Esophagus squamous epithelium (tissue), 4 donors: ENCODE measurements at regions not wholly inside any gene's neighbourhood (a gene's known extent, or its start where the extent isn't known, plus 50 kb on each side); places are given as distances from the start of the nearest gene placed in this dataset.

ENCODE experiments used
- POLR2A ChIP-seq, 4 donors: fragments of 450-650 bp; IDR thresholded peaks; one replicate each; pipeline ENCODE4 v1.6.1; 2017; ENCODE audit warnings: antibody characterized with exemption in 4 of 4, mild to moderate bottlenecking in 4 of 4, moderate library complexity in 3 of 4
- TF ChIP-seq, protein P1 (sequence below), 6 experiments: fragments of 450-650 bp in 4 of 6; fragments of 200-600 bp in 2 of 6; sonication (generic) in 2 of 6; IDR thresholded peaks; one replicate each; pipeline ENCODE4 v1.5.1; 2016 to 2019; ENCODE audit warnings: antibody characterized with exemption in 6 of 6, mild to moderate bottlenecking in 4 of 6, moderate library complexity in 4 of 6

DNA sequence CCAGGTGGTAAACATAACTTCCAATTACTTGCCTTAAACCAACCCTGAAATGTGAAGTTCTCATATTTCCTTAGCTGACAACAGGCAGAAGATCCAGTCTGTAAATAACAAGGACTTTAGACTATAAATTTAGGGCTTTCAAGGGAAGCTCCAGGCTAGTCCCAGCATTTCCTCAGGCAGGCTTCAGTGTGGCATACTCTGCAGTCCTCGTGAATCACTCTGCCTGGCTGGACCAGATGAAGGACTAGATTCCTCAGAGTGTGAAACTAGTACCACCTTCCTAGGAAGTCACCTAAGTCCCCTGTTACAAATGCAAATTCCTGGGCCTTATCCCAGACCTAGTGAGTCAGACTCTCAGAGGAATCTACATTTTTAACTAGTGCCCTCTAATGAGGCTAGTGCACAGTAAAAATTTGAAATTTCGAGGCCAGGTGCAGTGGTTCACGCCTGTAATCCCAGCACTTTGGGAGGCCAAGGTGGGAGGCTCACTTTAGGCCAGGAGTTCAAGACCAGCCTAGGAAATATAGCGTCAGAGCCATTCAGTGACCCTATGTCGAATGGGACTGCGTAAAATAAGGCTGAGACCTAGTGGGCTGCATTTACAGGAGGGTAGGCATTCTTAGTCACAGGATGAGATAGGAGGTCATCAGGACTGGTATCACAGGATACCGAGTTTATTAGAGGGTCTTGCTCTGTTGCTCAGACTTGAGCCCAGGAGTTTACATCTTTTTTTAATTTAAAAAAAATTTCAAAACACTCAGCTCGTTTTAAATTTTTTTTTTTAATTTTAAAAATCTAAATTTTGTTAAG is 279.6 kb upstream of the JARID2 start:
- TF ChIP-seq, protein P1, sequence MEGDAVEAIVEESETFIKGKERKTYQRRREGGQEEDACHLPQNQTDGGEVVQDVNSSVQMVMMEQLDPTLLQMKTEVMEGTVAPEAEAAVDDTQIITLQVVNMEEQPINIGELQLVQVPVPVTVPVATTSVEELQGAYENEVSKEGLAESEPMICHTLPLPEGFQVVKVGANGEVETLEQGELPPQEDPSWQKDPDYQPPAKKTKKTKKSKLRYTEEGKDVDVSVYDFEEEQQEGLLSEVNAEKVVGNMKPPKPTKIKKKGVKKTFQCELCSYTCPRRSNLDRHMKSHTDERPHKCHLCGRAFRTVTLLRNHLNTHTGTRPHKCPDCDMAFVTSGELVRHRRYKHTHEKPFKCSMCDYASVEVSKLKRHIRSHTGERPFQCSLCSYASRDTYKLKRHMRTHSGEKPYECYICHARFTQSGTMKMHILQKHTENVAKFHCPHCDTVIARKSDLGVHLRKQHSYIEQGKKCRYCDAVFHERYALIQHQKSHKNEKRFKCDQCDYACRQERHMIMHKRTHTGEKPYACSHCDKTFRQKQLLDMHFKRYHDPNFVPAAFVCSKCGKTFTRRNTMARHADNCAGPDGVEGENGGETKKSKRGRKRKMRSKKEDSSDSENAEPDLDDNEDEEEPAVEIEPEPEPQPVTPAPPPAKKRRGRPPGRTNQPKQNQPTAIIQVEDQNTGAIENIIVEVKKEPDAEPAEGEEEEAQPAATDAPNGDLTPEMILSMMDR (IDR thresholded peaks at IDR 0.05) = no peak
- no peak for TF ChIP-seq POLR2A (IDR thresholded peaks at IDR 0.05)
